ENCODE measurements at regions not wholly inside any gene's neighbourhood (a gene's known extent, or its start where the extent isn't known, plus 50 kb on each side); places are given as distances from the start of the nearest gene placed in this dataset.

GRCh38 chr10:130843051-130843653 is 468.4 kb downstream of the TCERG1L start:
- ChIA-PET CTCF (no interaction called here), POLR2A (no interaction called here)
- no peak for TF ChIP-seq FOXM1 (IDR thresholded peaks at IDR 0.05; ENCODE audit: borderline replicate concordance)
- no peak for TF ChIP-seq FOXA1 (IDR thresholded peaks at IDR 0.05)
- no peak for TF ChIP-seq BHLHE40 (IDR thresholded peaks at IDR 0.05; ENCODE audit: borderline replicate concordance)
- TF ChIP-seq SP1 (IDR thresholded peaks at IDR 0.05) = no peak
- TF ChIP-seq ZNF384 (IDR thresholded peaks at IDR 0.05) = no peak
- no peak for TF ChIP-seq ARNT (IDR thresholded peaks at IDR 0.05)
- TF ChIP-seq TARDBP (IDR thresholded peaks at IDR 0.05) = no peak
- no peak for TF ChIP-seq SUZ12 (IDR thresholded peaks at IDR 0.05)
- no peak for TF ChIP-seq HDGF (IDR thresholded peaks at IDR 0.05; ENCODE audit: borderline replicate concordance)

GRCh38 chr10:130844310-130844709 is 467.2 kb downstream of the TCERG1L start:
- no peak for DNase-seq (ENCODE audit: extremely low spot score)
- ChIA-PET POLR2A (no interaction called here), CTCF (no interaction called here)
- TF ChIP-seq ARNT (IDR thresholded peaks at IDR 0.05) = no peak
- no peak for TF ChIP-seq L3MBTL2 (conservative IDR thresholded peaks at IDR 0.05)
- no peak for TF ChIP-seq TARDBP (IDR thresholded peaks at IDR 0.05)
- no peak for TF ChIP-seq SP1 (IDR thresholded peaks at IDR 0.05)
- TF ChIP-seq NFRKB (IDR thresholded peaks at IDR 0.05) = no peak
- no peak for TF ChIP-seq FOXK2 (IDR thresholded peaks at IDR 0.05)
- no peak for TF ChIP-seq SUZ12 (IDR thresholded peaks at IDR 0.05)
- TF ChIP-seq FOXA1 (IDR thresholded peaks at IDR 0.05) = no peak
- TF ChIP-seq ZNF384 (IDR thresholded peaks at IDR 0.05) = no peak
- TF ChIP-seq, protein P1, sequence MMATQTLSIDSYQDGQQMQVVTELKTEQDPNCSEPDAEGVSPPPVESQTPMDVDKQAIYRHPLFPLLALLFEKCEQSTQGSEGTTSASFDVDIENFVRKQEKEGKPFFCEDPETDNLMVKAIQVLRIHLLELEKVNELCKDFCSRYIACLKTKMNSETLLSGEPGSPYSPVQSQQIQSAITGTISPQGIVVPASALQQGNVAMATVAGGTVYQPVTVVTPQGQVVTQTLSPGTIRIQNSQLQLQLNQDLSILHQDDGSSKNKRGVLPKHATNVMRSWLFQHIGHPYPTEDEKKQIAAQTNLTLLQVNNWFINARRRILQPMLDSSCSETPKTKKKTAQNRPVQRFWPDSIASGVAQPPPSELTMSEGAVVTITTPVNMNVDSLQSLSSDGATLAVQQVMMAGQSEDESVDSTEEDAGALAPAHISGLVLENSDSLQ (IDR thresholded peaks at IDR 0.05) = no peak
- no peak for TF ChIP-seq LEF1 (IDR thresholded peaks at IDR 0.05; ENCODE audit: borderline replicate concordance)
- TF ChIP-seq CTBP1 (IDR thresholded peaks at IDR 0.05; ENCODE audit: borderline replicate concordance) = no peak
- TF ChIP-seq BHLHE40 (IDR thresholded peaks at IDR 0.05; ENCODE audit: borderline replicate concordance) = no peak
- no peak for TF ChIP-seq ELF4 (IDR thresholded peaks at IDR 0.05)

More at GRCh38 chr10:130843051-130843653, 468.4 kb downstream of the TCERG1L start:
- DNase-seq (ENCODE audit: extremely low spot score) = no peak

DNA sequence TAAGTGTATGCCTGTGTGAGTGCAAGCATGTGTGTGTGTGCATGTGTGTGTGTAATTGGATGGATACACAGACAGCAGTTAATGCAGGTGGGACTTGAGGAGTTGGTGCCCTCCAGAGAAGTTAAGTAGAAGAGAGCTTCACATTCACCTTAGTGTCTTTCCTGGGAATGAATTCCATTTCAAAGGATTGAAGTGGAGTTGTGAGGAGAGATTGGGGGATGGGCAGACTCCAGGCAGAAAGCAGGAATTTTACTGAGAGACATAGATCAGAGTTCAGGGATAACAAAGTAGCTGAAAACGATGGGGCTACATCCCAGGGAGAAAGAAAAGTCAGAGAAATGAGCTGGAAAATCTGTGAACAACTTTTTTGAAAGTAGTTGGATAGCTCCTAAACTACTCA is 464.4 kb downstream of the TCERG1L start:
- no peak for DNase-seq (ENCODE audit: extremely low spot score)
- ChIA-PET CTCF (no interaction called here), POLR2A (no interaction called here)
- TF ChIP-seq SUZ12 (IDR thresholded peaks at IDR 0.05) (no peak), ARNT (IDR thresholded peaks at IDR 0.05) (no peak), FOXA1 (IDR thresholded peaks at IDR 0.05) (no peak), ELF4 (IDR thresholded peaks at IDR 0.05) (no peak), FOXM1 (IDR thresholded peaks at IDR 0.05; ENCODE audit: borderline replicate concordance) (no peak), HDGF (IDR thresholded peaks at IDR 0.05; ENCODE audit: borderline replicate concordance) (no peak), TARDBP (IDR thresholded peaks at IDR 0.05) (no peak), CTBP1 (IDR thresholded peaks at IDR 0.05; ENCODE audit: borderline replicate concordance) (no peak), FOXK2 (IDR thresholded peaks at IDR 0.05) (no peak), L3MBTL2 (conservative IDR thresholded peaks at IDR 0.05) (no peak)

GRCh38 chr10:130848855-130849254 is 462.7 kb downstream of the TCERG1L start:
- CTCF ChIA-PET = no interaction called here
- no peak for TF ChIP-seq FOXA1 (IDR thresholded peaks at IDR 0.05)
- TF ChIP-seq NFRKB (IDR thresholded peaks at IDR 0.05) = no peak
- TF ChIP-seq FOXK2 (IDR thresholded peaks at IDR 0.05) = no peak
- TF ChIP-seq SP1 (IDR thresholded peaks at IDR 0.05) = no peak
- no peak for TF ChIP-seq HDGF (IDR thresholded peaks at IDR 0.05; ENCODE audit: borderline replicate concordance)
- TF ChIP-seq ZNF384 (IDR thresholded peaks at IDR 0.05) = no peak
- no peak for TF ChIP-seq BHLHE40 (IDR thresholded peaks at IDR 0.05; ENCODE audit: borderline replicate concordance)
- TF ChIP-seq L3MBTL2 (conservative IDR thresholded peaks at IDR 0.05) = no peak
- no peak for TF ChIP-seq LEF1 (IDR thresholded peaks at IDR 0.05; ENCODE audit: borderline replicate concordance)
- TF ChIP-seq, protein P1 (IDR thresholded peaks at IDR 0.05) = no peak
- TF ChIP-seq ELF4 (IDR thresholded peaks at IDR 0.05) = no peak
- TF ChIP-seq SUZ12 (IDR thresholded peaks at IDR 0.05) = no peak
- no peak for TF ChIP-seq ARNT (IDR thresholded peaks at IDR 0.05)
- no peak for TF ChIP-seq TARDBP (IDR thresholded peaks at IDR 0.05)
- TF ChIP-seq FOXM1 (IDR thresholded peaks at IDR 0.05; ENCODE audit: borderline replicate concordance) = no peak
- no peak for TF ChIP-seq CTBP1 (IDR thresholded peaks at IDR 0.05; ENCODE audit: borderline replicate concordance)
- POLR2A ChIA-PET = no interaction called here
- DNase-seq (ENCODE audit: extremely low spot score) = no peak

DNA sequence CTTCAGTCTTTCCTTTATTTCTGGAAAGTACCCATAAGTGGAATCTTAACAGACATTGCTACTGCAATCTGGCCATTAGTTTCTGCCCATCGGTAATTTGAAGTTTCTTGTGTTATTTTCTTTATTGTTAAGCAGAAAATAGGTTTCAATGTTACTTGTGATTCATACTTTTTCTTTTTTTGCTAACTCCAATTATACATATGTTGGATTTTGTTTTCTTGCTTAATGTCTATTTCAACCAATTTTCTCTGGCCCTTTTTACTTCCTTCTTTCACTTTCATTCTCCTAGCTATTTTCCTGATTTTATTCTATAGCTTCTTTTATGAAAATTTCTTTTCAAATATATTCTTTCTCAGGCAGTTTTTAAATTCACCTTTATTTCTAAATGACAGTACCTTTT is 457.4 kb downstream of the TCERG1L start:
- ChIA-PET CTCF (no interaction called here), POLR2A (no interaction called here)
- TF ChIP-seq, protein P1 (IDR thresholded peaks at IDR 0.05) = no peak
- TF ChIP-seq FOXK2 (IDR thresholded peaks at IDR 0.05) (no peak), HDGF (IDR thresholded peaks at IDR 0.05; ENCODE audit: borderline replicate concordance) (no peak), SUZ12 (IDR thresholded peaks at IDR 0.05) (no peak), BHLHE40 (IDR thresholded peaks at IDR 0.05; ENCODE audit: borderline replicate concordance) (no peak), LEF1 (IDR thresholded peaks at IDR 0.05; ENCODE audit: borderline replicate concordance) (no peak), ELF4 (IDR thresholded peaks at IDR 0.05) (no peak), CTBP1 (IDR thresholded peaks at IDR 0.05; ENCODE audit: borderline replicate concordance) (no peak), ZNF384 (IDR thresholded peaks at IDR 0.05) (no peak), NFRKB (IDR thresholded peaks at IDR 0.05) (no peak), SP1 (IDR thresholded peaks at IDR 0.05) (no peak), L3MBTL2 (conservative IDR thresholded peaks at IDR 0.05) (no peak)
- no peak for DNase-seq (ENCODE audit: extremely low spot score)

DNA sequence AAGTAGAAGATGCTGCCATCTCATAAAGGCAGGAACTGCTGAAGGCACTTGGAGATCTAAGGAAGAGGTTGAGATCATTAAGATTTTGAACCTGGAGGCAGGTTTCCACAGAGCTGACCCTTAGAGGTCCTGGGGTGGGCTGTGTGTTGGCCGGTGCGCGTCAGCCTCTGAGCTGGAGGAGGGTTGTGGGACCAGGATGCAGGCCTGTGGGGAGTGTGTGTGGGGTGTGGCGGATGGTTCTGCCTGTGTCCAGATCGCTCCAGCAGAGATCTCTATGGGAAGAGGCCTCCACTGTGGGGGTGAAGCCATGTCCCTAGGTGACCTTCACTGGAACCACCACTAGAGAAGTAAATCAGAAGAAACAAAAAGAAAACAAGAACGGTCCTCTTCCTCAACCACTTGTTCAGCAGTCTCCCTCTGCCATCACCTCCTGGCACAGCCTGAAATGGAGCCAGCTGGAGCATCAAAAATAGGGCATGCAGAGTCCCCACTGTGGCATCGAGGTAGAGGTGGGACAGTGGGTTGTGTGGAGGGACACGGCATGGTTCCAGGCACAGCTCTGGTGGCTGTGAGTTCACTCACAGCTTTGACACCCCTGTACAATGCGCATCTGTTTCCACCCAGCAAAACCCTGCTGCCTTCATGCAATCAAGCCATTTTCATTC is 453.8 kb downstream of the TCERG1L start:
- TF ChIP-seq FOXA1 (IDR thresholded peaks at IDR 0.05) = no peak
- TF ChIP-seq SUZ12 (IDR thresholded peaks at IDR 0.05) = no peak
- TF ChIP-seq L3MBTL2 (conservative IDR thresholded peaks at IDR 0.05) = no peak
- TF ChIP-seq LEF1 (IDR thresholded peaks at IDR 0.05; ENCODE audit: borderline replicate concordance) = no peak
- no peak for TF ChIP-seq FOXK2 (IDR thresholded peaks at IDR 0.05)
- no peak for TF ChIP-seq FOXM1 (IDR thresholded peaks at IDR 0.05; ENCODE audit: borderline replicate concordance)
- TF ChIP-seq TARDBP (IDR thresholded peaks at IDR 0.05) = no peak
- no peak for TF ChIP-seq ARNT (IDR thresholded peaks at IDR 0.05)
- TF ChIP-seq NFRKB (IDR thresholded peaks at IDR 0.05) = no peak
- TF ChIP-seq CTBP1 (IDR thresholded peaks at IDR 0.05; ENCODE audit: borderline replicate concordance) = no peak
- no peak for DNase-seq (ENCODE audit: extremely low spot score)
- CTCF ChIA-PET = interaction anchor here (0.6 kb wide), 1 partner anchor 730 kb away, joined by 3 read pairs; no protein-coding TSS in a partner anchor
- POLR2A ChIA-PET = no interaction called here

All from HEK293T (cell line).